ENCODE measurements at regions not wholly inside any gene's neighbourhood (a gene's known extent, or its start where the extent isn't known, plus 50 kb on each side); places are given as distances from the start of the nearest gene placed in this dataset.

DNA sequence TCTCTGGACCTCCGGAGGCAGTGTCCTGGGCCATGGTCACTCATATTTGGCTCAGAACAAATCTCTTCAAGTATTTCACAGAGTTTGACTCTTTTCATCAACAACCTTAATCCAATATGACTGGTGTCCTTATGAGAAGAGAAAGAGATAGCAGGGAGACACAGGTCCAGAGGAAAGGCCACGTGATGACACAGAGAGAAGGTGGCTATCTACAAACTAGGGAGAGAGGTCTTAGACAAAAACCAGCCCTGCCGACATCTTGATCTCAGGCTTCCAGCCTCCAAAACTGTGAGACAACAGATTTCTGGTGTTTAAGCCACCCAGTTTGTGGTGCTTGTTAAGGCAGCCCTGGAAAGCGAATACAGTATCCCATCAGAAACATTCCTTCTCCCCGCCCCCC, 237.1 kb upstream of the PROK2 start:
- no peak for DNase-seq (ENCODE audit: low spot score)

DNA sequence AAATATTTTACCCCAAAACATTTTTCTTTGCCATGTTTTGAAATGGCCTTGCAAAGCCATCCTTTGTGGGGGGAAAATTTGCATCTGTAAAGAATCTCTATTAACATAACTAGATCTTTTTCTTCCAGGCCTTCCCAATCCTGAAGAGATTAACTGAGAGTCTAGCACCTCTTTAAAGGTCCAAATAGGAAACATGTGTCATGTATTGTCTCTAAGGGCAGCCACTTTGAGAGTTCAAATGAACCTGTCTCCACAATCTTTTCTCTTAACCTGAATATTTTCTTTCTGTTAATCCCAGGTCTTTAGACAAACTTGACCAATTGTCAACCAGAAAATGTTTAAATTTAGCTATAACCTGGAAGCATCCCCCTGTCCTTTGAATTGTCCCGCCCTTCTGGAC, 236.6 kb upstream of the PROK2 start:
- DNase-seq (ENCODE audit: low spot score): no peak

DNA sequence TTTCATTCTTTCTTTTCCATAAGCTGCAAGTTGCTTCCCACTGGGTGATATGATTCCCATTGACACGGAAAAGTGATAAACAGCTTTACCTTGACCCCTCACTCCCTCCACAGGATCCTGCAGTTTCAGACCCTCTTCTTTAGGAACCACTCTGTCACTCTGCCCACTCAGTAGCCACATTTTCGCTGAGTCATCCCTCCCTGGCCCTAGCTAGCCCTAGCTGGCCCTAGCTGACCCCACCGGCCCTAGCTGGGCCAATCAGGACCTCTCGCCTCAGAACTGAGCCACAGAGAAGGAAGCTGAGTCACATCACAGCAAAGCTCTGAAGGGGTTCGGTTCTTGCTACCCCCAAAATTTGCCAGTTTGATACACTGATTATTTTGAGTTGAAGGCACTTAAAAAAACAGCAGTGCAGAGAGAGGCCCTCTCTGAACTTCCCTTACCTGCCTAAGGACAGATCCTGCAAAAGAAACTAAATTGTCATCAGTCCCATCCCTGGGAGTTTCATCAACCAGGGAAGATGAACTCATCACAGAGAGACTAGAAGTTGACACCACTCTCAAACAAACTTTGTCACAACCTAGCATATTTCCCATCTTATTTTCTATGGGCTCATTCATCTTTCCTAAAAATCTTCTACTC, 233.5 kb upstream of the PROK2 start:
- DNase-seq (ENCODE audit: low spot score): no peak

DNA sequence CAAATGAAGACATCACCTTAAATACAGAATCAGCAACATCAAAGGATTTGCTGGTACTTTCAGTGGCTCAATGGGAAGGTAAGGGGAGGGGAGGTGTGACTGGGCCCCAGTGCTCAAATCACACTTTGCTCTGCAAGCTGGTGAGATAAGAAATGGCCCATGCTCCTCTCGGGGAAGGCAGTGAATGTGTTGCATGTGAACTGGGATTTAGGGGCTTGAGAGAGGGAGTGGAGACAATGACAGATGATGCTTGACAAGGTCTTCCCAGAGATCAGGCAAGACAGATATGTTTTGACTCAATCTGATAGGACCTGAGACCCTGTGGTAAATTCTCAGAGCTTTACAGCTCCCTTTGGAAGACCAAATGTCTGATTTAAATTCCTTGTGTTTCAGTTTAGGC, 233.0 kb upstream of the PROK2 start:
- no peak for DNase-seq (ENCODE audit: low spot score)

DNA sequence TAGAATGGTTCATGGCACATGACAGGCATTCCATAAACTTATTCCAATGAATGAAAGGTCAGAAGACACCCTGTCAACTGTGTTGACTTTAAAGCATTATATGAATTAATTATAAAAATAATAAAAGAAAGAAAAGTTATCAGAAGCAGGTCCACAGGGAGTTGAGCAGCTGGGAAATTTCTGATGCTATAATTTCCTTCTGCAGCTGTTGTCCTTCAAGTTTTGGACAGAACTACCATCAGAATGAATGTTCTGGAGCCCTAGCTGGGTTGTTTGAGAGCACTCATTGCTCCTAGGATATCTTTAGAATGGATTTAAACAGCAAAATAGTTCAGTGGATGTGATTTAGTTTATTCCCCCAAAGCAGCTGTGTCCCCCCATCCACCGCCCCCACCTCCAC, 232.4 kb upstream of the PROK2 start:
- DNase-seq (ENCODE audit: low spot score): no peak

DNA sequence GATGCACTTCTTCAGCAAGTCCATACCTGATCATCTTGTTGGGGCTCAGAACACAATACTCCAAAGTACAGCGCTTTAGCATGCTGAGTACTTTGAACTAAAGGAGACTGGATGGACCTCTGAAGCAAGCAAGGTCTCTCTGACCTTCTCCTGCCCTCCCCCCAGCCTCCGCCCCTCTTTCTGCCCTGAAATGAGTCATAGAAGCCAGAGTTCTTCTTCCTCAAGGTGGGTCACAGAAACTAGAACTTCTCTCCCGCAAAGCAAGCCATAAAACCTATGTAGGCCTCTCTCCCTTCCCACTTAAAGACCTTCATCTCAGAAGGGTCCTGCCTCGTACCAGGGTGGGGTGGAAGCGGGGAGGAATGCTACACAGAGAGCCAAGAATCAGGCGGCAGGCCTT, 230.5 kb upstream of the PROK2 start:
- no peak for DNase-seq (ENCODE audit: low spot score)

DNA sequence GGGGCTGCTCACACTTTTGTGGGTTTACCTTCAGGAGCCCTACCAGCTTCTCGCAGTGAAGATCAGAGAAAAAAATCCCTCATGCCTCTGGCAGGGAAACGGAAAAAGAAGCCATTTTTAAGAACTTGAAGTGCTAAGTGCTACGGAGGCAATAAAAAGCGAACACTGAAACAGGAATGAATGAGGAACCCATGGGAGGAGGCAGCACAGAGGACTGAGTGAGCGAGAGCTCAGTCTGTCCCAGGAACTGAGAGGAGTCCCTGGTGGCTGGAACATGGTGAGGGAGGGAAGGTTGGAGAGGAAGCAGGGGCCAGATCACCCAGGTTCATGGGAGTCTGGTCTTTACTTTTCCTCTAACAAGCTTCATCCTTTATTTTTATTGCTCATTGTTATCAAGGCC, 228.1 kb upstream of the PROK2 start:
- no peak for DNase-seq (ENCODE audit: low spot score)

DNA sequence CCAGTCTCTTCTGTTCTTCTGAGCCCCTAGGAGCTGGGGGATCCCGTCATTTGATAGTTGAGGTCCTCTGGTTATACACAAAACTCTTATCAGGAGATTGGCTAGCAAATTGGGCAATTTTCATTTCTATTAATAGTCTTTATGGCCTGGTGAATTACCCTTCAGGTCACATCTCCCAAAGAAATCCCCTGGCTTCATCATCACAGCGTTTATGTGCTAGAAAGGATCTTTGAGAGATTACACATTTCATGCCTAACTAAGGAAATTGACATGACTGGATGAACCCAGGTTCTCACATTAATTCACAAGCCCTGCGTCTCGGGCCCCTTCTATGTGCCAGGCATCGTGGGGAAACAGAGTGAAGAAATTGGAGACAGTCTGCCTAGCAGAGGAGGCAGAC, 227.4 kb upstream of the PROK2 start:
- no peak for DNase-seq (ENCODE audit: low spot score)

DNA sequence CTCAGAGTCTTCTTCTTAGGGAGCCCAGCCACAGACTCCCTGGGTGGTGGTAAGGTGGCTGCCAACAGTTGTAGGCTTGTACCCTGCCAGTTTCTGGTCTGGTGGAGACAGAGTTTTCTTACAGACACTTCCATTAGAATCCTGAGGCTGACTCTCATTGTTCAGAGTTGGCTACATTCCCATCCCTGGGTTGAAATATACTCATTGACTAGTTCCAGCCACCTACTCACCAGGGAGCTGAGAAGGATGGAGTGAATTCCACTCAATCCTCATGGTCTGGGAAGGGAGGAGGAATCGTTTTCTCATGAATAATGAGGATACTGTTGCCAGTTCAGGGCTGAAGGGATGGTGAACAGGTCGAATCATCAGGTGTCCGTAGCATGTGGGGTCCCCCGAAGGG, 226.5 kb upstream of the PROK2 start:
- DNase-seq (ENCODE audit: low spot score): no peak

DNA sequence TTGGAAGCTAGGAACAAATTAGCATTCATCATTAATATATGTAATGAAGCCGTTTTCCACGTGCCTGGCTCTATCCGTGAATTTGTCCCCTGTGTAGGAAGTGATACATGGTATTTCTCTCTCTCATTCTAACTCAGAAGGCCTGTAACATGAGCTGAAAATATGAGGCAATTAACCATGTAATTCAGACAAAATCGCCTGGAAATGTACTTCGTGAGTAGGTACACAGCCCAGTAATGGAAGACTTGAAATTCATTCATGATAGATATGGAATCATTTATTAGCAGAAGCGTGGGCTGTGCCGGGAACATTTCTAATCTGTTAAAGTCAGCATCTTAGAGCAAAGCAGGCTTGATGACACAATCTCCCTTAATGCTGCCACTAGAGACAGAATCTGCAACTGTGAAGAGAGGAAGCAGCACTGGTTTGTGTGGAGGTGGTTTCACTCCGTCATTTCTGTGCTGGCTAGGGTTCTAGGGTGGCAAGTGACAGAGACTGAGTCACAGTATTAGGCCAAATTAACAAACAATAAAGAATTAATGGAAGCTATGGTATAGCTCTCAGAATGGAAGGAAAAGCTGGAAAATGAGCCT, 225.0 kb upstream of the PROK2 start:
- DNase-seq (ENCODE audit: low spot score): no peak

DNA sequence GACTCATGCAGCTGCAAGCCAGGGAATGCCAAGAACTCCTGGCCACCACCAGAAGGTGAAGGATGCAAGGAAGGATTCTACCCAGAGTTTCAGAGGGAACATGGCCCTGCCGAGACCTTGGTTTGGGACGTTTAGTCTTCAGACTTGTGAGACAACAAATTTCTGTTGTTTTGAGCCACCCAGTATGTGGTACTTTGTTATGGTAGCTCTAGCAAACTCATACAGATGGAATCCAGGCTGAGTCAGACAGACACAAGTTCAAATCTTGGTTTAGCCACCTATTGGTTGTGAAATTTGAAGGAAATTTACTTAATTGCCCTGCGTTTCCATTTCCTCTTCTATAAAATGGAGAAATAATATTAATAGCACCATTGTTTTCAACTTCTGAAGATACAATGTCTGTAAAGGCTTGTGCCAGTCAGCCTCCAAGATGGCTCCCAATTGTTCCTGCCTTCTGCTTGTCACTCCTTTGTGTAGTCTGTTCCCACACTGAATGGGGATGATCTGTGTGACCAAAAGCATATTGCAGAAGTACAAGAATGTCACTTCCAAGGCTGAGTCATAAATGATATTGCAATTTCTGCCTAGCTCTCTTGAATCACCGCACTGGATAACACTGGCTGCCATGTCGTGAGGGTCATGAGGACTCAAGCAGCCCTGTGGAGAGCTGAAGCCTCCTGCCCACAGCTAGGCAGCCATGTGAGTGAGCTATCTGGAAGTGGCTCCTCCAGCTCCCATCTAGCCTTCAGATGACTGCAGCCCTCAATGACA, 223.5 kb upstream of the PROK2 start:
- peak; percentile 8 for DNase-seq (ENCODE audit: low spot score)

DNA sequence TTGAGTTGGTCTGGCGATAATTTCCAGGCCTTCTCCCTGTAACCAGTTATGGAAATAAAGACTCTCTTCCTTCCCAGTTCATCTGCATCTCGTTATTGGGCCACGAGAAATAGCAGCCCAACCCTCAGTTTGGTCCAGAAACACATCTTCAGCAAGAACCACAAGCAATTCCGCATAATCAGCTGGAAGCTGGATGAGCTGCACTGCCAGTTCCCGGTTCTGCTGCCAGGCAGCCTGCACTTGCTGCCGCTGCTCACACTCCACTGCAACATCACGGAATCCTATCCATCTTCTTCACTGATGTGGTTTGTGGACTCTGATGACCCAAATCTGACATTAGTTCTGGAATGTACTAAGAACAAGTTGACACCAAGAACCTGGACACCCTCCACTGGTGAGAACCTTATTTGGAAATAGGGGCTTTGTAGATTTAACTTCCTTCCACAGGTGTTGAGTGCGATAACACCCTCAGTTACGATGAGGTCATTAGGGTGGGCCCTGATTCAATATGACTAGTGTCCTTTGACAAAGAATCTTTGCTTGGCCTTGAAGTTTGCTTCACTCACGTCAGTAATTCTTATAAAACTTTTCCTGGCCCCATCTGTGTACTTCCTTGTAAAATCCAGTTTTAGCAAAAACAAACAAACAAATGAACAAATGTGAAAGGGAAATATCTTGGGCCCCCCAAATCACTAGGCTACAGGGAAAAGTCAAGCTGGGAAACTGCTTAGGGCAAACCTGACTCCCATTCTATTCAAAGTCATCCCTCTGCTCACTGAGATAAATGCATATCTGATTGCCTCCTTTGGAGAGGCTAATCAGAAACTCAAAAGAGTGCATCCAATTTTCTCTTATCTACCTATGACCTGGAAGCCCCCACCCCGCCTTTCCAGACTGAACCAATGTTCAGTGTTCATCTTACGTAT, 221.9 kb upstream of the PROK2 start:
- no peak for DNase-seq (ENCODE audit: low spot score)

DNA sequence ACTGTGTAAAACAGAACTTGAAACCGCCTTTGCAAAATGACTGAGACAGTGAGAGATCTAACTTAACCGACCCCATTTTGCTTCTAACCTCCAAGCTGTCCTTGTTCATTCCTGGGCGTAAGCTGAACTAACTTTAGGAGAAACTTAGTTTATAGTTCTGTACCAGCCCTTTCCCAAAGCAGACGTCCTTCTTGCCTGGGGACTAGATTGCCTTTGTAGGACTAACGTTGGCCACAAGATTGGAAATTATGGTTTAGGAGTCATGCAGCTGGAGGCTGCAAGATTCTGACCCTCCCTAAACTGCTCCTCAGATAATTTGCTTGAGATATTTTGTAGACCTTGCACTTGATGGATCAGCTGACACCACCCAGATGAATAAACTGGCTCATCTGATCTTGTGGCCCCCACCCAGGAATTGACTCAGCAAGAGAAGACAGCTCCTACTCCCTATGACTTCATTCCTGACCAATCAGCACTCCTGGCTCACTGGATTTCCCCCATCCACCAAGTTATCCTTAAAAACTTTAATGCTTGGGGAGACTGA, 219.9 kb upstream of the PROK2 start:
- DNase-seq (ENCODE audit: low spot score): no peak

DNA sequence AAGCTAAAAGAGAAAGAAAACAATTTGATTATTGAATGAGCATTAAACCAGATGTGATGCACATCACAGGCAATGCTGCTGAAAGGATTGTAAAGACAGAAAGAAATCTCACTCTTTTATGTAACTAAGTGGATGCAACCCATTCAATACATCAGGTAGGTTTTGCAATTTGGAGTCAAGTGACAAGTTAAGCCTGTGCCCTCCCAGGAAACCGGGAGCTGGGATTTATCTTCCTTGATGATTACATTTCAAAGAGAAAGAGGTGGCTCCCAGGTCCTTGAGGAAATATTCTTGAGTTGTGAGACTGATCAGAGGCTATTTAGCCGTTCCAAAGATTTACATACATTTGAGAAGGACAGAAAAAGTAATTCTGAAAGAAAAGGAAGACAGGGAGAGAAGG, 219.0 kb upstream of the PROK2 start:
- no peak for DNase-seq (ENCODE audit: low spot score)

DNA sequence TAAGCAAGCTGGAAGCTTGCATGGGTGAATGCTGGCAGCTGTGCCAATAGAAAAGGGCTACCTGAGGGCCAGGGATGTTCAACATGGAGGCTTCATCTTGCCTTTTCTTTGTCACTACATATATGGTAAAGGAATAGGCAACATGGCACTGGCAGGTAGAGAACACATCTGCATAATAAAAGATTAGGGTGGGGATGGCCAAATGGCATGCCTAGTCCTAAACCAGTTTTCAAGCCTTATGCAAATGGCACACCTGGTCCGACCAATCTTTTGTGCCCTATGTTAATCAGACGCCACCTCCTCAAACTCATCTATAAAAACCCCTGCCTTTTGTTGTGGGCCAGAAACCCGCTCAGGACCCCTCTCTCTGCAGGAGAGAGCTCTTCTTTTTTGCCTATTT, 216.8 kb upstream of the PROK2 start:
- DNase-seq (ENCODE audit: low spot score): no peak

DNA sequence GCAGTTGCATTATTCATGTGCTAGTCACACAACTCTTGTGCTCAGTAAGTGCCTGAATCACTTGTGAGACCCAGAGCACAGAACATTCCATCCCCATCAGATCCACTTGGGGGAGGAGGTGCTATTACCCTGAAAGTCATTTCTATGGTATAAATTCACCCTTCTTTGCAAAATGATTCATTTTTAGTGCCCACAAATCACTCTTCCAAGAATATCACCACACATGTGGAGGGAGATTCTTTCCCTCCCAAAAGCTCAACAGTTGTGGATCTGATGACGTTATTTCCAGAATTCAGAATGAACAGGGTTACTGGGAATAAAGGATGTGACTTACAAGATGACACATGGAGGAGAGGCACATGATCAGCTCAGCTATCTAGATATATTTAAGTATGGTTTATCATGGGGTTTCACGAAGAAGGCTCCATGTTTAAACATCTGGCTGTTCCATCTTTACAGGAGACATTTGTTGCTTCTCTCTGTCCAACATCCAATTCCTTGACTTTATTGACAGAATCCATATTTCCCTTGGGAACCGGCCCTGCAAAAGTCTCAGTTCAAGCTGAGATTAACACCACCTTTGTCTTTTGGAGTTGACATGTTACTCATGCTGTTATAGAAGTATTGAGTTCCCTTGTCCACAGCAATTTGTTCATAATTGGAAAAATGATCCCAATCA, 214.2 kb upstream of the PROK2 start:
- DNase-seq (ENCODE audit: low spot score): no peak

DNA sequence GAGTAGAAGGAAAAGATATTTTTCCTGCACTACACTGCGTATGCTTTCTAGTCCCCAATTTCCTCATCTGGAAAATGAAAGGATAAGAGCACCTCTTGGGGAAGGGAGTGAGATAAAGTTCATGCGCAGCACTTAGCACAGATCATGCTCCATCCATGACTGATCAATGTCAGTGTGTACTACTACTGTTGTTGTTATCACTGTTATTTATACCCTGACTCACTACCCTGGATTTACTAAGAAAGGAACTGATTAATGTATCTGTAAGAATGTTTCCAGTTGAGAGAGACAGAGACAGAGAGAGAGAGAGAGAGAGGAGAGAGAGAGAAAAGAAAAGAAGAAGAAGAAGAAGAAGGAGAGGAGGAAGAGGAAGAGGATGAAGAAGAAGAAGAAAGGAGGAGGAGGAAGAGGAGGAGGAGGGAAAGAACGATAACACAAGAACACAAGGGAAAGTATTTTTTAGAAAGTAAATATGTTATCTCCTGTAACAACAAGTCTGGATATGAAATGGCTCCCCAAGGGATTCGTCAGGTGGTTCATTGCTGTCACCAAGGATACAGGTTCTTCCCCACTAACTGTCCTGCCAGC, 212.2 kb upstream of the PROK2 start:
- DNase-seq (ENCODE audit: low spot score): no peak

DNA sequence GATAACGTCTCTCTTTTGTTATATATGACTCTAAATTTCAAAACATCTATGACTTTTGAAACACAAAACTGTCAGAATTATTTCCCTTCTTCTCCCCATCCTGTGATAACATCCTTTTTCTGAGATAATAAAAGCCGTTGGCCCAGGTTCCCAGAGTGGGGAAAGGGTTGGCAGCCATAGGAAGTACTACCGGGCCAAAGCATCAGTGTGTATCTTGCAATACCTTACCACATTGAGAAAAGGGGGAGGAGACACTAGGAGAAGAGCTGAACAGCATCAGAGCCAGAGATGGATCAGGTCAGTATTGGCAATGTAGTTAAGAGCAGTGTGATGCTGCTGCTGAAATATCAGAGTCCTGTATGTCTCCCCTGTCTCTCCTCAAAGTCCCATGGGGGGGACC, 210.0 kb upstream of the PROK2 start:
- no peak for DNase-seq (ENCODE audit: low spot score)

DNA sequence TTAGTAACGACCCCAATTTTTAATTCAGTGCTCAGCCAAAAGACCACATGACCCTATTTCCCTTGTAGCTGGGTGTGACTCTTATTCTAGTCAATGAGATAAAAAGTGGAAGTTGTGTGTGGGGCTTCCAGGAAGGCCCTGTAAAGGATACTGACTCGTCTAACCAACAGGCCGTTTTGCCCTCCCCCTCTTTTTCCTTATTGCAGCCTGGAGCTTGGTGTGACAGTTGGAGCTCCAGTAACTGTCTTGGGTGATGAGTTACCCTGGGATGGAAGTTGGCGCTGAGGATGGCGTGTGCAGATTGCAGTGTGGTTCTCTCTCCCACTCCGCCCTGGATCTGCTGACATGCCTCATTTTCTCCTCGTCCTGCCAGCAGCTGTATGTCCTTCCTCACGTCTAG, 209.3 kb upstream of the PROK2 start:
- DNase-seq (ENCODE audit: low spot score): no peak

DNA sequence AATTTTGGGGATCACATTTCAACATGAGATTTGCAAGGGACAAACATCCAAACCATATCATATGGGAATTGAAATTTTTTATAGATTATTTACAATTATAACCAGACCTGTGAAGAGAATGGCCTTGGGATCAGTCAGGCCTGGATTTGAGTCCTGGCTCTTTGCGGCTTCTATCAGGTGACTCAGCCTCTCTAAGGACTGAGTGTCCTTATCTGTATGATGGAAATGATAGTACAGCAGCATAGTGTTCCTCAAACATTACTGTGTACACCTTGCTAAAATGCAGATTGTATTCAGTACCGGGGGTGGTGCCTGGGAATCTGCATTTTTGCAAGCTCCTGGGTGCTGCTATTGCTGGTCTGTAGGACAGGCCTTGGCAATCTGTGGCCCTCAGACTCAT, 206.7 kb upstream of the PROK2 start:
- DNase-seq (ENCODE audit: low spot score): no peak

DNA sequence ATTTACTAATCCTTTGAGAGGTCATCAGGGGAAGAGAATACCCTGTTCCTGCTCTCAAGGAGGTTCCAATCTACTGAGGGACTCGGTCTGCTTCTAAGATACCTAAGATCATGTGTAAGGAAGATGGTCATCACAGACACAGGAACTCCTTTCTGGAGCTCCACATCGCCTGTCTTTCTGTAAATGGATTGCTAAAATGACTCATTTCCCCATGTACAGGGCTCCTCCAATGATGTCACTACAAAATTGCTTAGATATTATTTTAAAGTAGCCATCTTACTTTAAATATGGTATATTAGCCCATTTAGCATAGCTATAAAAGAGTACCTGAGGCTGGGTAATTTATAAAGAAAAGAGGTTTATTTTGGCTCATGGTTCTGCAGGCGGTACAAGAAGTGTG, 206.1 kb upstream of the PROK2 start:
- no peak for DNase-seq (ENCODE audit: low spot score)
